Colon (tissue), 2 donors: ENCODE measurements at regions not wholly inside any gene's neighbourhood (a gene's known extent, or its start where the extent isn't known, plus 50 kb on each side); places are given as distances from the start of the nearest gene placed in this dataset.

ENCODE experiments used
- FAIRE-seq: peaks from 2 replicates; lab custom pipeline; 2012; peaks lifted over from hg19 to GRCh38; lab: Jason Lieb, UNC
- donor health status: control.
- donor health status: control.

DNA sequence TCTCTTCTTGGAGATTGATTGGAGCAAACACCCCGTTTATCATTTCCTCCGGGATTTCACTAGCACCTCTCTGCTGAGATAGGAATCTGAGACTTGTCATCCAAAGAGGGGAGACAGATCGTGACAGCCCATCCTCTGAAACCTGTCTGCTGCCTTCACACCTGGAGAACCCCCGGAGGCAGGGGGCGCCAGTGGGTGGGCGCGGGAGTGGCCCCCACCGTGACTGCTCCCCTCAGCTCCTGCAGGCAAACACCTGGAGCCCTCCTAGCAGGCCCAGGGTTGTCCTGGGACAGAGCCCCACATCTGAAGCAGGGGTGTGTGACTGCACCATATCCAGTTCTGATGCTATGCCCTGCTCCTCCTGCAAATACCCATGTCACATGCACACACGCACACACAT, 209.5 kb upstream of the POU3F1 start:
- no peak for FAIRE-seq

DNA sequence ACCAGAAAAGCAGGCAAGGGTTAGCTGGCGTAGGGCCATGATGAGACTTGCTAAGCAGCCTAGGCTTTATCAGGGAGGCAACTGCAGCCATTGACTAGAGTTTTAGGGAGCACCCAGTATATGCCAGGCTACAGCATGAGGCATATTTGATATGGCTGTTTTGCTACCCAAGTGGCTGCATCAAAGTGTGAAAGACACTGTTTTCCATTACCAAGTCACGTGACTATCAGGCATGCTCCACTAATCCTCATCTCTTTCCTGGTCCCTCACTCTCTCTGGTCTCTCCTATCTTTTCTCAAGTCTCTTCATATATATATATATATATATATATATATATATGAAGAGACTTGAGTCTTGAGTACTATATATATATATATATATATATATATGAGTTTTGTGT, 206.7 kb upstream of the POU3F1 start:
- no peak for FAIRE-seq

DNA sequence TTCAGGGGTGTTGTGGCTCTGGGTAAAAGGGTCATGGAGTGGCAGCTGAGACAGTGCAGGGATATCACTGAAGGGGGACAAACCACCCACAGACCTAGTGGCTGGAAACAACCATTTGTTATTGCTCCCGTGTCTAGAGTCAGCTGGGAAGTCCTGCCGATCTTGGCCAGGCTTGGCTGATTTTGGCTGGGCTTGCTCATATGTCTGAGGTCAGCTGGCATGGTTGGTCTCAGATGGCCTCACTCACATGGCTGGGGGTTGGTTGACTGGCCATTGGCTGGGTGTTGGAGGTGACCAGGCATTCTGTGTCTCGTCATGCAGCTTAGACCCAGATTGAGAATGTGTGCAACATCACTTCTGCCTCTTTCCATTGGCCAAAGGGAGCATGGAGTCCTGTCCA, 203.8 kb upstream of the POU3F1 start:
- no peak for FAIRE-seq

DNA sequence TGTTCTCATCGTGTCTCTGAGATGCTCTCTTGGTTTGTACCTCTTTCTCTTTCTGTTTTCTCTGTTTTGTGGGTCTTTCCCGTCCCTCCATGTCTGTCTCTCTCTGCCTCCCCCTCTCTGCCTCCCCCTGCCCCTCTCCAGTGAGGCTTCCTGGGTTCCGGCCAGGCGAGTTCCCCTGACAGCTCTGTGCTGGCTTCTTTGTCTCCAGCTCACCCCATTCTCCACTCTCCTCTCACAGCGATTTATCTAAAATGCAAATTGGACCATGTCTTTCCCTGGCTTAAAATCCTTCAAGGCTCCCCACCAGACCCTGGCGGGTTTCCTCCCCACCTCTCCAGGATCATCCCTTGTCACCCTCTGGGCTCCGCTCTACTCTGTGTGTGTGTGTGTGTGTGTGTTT, 202.4 kb upstream of the POU3F1 start:
- FAIRE-seq = no peak

DNA sequence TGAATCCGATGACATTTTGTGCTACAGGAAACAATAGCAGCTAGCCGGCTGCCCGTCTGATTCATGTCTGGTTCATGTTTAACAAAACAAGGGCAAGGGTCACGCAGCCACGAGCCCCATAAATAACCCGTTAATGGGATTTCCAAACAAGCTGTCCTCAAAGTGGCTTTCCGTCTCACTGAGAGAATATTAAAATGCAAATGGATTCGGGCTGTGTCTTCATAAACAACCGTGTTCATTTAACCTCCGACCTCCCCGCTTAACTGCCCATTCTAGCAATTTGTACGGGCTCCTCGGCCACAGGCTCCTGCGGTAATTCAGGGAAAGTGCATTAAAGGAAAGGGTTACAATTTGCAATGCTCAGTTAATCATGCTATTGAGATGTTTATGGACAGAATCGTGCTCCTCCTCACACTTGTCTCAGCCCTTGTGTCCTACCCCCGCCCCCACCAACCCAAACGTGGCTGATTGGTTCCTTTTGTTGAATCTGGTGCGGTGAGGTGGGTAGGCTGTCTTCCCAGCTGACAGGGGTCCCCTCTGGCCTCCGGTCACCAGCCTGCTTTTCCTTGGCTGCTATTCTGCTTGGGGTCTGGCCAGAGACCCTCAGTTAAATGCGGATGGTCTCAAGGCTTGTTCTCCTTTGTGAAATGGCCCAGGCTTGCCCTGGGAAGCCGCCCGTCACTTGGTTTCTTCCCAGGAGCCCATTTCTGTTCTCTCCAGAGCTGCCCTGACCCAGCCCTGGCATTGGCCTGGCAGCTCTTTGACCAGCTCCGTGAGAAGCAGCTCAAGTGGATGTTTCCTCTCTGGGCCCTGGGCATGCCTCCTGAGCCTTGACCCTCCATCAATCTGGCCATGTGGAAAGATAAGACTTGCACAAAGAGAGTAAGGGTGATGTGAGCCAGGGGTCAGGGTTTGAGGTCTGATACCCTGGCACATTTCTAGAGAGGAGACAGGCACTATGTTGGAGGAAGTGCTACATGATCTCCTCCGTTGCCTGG, 200.7 kb upstream of the POU3F1 start:
- FAIRE-seq = no peak

DNA sequence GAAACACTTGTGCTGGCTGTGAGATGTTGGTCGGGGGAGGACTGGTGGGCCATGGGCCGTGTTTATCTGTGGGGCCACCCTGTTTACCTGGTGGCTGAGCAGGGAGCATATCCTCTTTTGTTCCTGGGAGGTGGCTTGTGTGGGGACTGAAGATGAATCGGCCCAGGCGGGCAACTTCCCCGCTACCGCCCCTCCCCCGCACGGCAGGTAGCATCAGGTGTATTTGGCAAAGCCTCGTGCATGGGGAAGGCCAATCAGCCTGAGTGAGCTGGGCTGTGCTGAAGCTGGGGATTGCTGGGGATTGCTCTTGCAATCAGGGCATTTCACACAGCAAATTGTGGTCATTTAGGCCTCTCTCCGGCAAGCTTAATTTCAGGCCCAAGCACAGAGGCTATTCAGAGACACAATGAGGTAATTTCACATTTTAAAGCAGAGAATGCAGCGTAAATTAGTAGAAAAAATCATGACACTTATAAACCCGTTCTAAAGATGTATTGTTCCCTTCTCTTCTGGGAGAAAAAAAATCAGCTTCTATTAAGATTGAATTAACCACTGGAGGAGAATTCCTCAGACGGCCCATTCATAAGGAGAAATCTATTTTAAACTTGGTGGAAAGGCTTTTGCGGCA, 197.7 kb upstream of the POU3F1 start:
- FAIRE-seq = no peak

DNA sequence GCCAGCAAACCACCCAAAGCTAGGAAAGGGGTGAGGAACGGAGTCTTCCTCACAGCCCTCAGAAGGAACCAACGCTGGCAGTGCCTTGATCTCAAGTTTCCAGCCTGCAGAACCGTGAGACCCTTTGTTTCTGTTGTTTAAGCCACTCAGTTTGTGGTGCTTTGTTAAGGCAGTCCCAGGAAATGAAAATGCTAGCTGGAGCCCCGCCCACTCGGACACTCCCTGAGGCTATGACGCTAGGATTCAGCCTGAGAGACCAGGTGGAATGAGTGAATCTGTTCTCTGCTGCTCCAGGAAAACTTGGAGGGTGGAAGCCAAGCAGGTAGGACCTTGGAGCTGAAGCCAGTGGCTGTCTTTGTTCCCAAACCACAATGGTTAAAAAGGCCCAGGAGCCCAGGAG, 196.5 kb upstream of the POU3F1 start:
- no peak for FAIRE-seq

DNA sequence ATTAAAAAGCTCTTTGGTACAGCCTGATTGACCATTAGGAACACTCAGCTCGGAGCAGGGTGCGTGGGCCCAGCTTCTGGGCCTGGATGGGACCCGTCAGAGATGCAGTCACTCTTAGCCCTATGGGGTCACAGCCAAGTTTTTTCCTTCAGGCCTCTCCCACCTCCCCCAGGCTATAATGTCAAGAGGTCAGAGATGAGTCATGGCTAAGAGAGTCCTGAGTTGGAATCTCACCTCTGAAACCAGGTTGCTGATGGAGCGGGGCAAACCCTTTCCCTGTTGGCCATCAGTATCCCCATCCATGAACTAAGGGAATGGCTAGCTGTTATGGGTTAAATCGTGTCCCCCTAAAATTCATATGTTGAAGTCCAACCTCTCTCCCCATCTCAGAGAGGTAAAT, 195.9 kb upstream of the POU3F1 start:
- FAIRE-seq = no peak

DNA sequence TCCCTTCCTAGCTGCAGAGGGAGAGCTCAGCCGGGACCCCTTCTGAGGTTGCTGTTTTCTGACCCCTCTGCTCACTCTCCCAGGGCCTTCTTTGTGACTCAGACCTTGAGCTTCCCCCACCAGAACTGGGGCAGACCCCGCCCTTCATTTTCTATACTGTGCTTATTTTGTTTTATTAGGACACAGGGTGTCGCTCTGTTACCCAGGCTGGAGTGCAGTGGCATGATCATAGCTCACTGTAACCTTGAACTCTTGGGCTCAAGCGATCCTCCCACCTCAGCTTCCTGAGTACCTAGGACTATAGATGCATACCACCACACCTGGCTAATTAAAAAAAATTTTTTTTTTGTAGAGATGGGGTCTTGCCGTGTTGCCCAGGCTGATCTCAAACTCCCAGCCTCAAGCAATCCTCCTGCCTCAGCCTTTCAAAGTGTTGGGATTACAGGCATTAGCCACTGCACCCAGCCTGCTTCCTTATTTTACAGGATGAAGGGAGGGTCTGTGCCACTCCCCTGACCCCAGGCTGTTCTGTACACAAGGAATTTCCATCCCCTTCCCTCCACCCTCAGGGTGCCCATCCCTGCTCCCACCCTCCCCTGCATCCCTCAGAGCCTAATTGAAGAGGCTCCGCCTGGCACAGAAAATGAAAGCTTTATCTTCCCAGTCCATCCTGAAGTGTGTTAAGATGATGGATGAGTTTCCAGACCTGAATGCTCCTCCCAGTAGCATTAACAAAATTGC, 195.2 kb upstream of the POU3F1 start:
- no peak for FAIRE-seq

DNA sequence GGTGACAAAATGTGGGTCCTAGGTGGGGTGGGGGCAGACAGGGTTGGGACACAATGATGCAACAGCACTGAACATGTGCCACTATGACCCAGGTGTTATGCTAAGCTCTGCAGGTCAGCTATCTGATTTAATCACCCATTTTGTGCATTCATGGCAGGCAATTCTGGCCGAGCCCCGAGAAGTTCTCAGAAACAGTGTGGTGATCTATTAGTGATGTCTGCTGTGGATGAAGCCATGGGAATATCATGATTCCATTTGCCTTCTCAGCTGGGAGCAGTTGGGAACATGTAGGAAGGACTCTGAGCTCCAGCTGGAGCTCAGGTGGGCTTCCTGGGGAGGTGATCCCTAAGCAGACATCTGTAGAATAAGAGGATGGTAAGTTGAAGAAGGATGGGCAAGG, 194.0 kb upstream of the POU3F1 start:
- FAIRE-seq = no peak

DNA sequence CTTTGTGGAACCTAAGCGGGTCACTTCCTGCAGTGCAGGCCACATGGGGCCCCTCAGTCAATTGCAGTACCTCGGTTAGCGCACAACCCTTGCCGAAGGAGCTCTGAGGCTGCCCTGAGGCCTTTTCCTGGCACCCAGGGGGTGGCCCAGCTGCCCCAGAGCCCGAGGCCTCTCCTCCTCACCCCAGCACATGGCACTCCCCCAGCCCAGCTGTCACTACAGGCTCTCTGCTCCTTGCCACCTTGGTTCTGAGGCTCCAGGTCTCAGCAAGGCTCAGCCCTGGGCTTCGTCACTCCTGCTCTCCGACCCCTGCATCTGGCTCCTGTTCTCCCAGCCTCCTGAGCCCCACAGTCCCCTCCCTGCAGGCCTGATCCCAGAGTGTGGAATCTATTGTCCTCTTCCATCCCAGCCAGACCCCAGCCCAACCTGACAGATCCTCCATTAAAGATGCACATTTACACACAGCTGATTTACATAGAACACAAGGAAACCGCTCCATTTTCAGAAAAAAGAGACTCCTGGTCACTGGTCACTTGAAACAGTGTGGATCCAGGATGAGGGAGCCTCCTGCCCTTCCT, 192.8 kb upstream of the POU3F1 start:
- no peak for FAIRE-seq

DNA sequence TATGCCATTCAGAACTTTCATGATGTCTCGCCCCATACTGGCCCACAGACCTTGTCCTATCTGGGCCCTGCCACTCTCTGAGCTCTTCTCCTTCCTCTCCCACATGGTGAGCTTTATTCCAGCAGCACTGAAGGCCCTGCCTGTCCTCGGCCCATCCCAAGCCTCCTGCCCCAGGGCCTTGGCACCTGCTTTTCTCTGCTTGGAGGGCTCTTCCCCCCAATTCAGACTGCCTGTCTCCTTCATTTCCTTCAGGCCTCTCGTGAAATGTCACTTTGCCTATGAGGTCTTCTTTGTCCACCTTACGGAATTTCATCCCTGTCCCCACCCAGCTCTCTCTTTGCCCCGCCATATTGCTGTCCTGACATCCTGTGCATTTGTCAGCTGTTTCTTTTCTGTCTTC, 191.7 kb upstream of the POU3F1 start:
- FAIRE-seq = no peak

DNA sequence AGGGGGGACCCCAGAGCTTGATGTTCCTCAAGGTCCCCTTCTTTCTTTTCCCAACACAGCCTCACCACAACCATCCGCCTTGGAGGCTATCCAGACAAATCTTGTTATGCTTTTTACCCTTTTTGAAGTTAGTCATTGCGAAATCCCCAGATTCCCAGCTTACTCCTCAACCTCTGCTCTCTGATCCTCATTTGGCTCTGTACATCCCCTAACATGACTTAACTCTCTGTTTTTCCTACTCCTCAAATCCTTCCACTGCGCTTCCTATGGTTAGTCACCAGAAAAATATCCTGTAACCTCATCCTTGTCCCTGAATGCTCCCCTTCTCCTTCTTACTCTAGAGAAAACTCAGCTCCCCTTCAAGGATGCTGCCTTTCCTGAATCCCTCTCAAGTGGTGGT, 189.1 kb upstream of the POU3F1 start:
- no peak for FAIRE-seq

DNA sequence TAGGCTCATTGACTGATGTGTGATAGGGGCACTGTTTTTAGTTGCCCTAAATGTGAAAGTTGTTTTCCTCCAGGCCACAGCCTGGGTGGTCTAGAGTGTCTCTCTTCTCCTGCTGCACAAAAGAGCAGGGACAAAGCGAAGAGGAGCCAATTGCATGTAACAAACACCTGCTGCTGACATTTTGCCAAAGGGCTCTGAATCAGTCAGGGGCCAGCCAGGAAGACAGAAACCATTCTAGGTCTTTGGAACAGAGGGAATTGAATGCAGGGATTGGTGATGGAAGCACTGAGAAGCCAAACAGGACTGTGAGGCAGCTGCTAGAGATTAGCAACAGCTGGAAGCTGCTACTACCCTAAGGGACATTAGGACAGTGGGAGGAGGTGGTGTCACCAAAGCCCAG, 185.3 kb upstream of the POU3F1 start:
- FAIRE-seq = no peak

DNA sequence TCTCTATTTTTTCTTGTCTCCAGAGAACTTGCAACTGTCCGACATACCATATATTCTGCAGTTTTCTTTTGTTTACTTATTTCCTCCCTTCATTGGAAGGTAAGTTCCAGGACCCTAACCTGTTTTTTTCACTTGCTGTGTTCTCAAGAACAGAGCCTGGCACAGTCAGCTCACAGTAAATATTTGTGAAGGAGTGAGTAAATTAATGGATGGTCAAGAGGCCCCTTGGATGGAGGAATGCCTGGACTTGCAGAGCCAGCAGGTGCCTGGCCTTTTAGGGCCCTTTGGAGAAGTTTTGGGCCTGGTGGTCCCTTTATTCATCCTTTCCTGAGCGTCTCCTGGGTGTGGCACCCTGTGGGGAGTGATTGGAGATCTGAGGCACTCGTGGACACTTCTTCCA, 182.1 kb upstream of the POU3F1 start:
- no peak for FAIRE-seq

DNA sequence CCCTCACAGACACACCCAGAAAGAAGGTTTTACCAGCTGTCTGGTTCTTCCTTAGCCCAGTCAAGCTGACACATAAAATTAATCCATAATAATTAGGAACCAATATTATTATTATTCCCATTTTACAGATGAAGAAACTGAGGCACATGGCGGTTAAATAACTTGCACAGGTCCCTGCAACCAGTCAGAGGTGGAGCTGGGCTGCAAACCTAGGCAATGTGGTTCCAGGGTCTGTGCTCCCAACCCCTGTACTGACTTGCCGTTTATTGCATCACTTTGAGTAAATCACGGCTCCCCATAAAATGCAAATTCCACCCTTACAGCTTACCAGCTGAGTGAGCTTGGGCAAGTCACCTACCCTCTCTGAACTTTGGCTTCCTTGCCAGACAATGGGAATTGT, 179.2 kb upstream of the POU3F1 start:
- FAIRE-seq = no peak

DNA sequence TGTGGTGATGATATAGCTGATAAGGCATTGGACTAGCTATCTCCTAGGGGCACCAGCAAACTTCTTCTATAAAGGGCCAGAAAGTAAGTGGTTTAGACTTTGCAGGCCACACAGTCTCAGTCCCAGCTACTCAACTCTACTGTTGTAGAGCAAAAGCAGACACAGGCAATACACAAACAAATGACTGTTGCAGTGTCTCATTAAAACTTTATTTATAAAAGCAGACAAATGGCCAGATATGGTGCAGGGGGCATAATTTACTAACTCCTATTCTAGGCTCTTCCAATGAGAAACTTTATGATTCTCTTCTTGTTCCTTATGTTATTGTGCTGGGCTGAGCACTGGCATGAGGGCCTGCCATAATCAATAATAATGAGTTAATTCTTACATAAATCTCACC, 176.8 kb upstream of the POU3F1 start:
- no peak for FAIRE-seq

DNA sequence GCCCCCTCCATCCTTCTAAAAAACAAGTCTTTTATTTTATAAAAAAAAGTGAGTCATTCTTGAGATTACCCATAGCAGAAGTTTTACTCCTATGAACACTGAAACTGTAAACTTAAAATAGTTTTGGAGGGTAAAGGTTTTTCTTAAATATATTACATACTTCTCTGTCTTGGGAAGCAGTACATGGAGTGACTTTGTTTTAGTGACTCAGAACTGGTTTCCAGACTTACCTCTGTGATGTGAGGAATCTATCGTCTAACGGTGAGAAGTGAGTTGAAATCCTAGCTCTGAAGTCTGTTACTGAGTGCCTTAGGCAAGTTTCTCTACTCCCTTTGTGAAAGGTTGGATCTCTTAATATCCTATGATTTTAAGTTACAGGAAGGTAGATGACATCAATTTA, 176.3 kb upstream of the POU3F1 start:
- no peak for FAIRE-seq

DNA sequence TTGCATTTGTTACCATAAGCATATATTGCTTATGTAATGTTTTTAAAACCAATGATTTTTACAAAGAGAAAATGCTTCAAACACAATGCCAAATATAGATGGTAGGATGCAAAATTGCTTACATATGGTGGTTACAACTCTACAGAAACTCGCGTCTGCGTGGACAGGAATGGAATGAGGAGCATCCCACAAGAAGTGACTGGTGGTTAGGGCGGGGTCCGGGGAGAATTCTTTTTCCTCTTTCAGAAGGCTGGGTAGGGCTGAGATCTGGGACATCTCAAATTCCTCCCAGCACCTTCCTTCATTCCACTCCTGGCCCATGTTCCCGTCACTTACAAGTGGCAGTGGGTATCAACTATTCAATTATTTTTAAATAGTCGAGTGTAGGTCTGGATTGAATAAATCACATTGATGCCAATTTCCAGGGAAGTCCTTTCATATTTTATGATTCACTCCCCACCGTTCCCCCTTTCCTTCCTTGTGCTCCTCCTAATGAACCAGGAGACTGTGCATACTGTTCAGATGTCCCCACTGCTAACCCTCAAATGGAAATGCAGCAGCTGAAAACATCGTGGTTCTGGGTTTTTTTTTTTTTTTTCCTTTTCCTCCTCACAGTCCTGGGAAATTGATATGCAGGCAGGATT, 174.5 kb upstream of the POU3F1 start:
- no peak for FAIRE-seq

DNA sequence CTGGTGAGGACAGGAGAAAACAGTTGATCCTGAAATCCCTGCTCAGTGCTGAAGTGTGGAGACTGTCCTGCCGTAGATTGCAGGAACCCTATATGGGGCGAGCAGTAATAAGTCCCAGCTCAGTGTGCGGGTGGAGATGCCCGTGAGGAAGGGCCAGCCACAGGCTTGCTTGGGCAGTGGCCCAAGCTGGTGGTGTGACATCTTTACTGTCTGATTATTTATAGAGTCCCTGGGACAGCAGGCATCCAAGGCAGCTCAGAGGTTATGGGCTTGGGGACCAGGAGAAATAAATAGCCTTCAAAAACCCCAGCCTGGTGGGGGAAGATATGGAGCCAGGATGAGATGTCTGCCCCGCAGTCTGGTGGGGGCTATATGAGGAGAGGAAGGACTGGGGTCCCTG, 170.7 kb upstream of the POU3F1 start:
- no peak for FAIRE-seq

DNA sequence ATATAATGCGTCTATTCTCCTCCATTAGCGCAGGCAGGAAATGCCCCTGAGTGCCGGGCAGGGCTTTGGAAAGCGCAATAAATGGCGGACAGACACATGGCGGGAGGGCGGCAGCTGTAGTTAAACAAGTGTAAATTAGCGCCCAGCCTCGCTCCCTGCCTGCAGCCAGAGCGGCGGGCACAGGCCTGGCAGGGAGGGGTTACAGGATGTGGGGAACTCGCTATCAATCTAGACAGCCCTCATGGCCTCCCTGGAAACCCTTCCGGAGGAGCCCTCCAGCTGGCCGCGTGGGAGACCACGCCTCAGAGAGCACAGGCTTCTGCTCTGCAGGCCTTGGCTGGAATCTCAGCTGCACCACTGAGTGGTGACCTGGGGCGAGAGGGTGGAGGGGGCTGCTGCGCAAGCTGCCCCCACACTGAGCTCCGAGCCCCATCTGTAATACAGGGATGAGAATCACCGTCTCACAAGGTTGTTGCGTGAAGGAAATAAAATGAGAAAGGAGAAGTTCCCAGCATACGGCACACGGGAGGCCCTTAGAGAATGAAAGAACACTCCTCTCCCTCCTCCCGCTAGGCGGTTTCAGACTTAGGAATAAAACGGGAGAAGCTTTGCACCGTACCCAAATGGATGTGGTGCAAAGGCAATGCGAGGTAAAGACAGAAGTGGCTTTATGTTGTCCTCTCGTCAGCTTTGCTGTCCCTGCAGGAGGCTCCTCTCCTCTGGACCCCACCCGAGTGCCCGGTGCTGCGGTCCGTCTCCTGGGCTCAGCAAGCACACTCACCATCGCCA, 167.2 kb upstream of the POU3F1 start:
- no peak for FAIRE-seq

DNA sequence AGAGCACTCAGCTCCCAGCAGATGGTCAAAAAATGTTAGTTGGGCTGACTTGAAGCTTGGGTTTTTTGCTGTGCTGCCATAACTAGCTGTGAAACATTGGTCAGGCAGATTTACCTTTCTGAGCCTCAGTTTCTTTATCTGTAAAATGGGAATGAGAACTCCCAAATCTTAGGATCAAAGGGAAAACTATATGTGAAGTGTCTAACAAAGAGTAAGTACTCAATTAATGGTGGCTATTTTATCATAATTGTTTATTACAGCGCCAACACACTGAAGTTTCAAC, 164.2 kb upstream of the POU3F1 start:
- no peak for FAIRE-seq
